Endothelial cell of umbilical vein (primary cell): ENCODE measurements at regions not wholly inside any gene's neighbourhood (a gene's known extent, or its start where the extent isn't known, plus 50 kb on each side); places are given as distances from the start of the nearest gene placed in this dataset.

Source experiments
- BruUV-seq: library from RNA; stranded (reverse); fragments of 400-500 nt; replicated peaks from 2 replicates; lab custom pipeline; 2021; lab: Mats Ljungman, UMichigan
- CTCF ChIA-PET: fragments of 300-600, 350-600 bp; sonication (Branson Sonifier 250); formaldehyde crosslinking; loops from one replicate; lab custom pipeline; 2021; ENCODE audit warnings: antibody characterized with exemption, inconsistent platforms; lab: Charles Lee
- POLR2A ChIA-PET: fragments of 300-600, 350-600 bp; sonication (Branson Sonifier 250); formaldehyde crosslinking; loops from one replicate; lab custom pipeline; 2021; ENCODE audit warnings: antibody characterized with exemption, inconsistent platforms; lab: Charles Lee
- DNase-seq: peaks from one replicate; pipeline ENCODE4 v3.0.0-alpha.2; 2011; ENCODE audit warnings: low read depth, low spot score
- FAIRE-seq: peaks from 2 replicates; lab custom pipeline; 2011; peaks lifted over from hg19 to GRCh38; lab: Jason Lieb, UNC
- H2AFZ ChIP-seq: 2 replicates; pipeline ENCODE4 v1.6.0; 2012; ENCODE audit warnings: low read depth, low read length, control low read depth, inconsistent platforms
- H3K27ac ChIP-seq: 2 replicates; pipeline ENCODE4 v1.5.1; 2011; ENCODE audit warnings: low read depth, mild to moderate bottlenecking, control low read depth, low read length, moderate library complexity; ENCODE audit not compliant: insufficient read depth
- H3K27me3 ChIP-seq, 2 experiments: 2 replicates each; pipeline versions ENCODE4 v1.6.0 to v1.6.1; 2011; ENCODE audit warnings: low read length in 2 of 2, mixed read lengths in 1 of 2; ENCODE audit not compliant: control insufficient read depth in 2 of 2, insufficient read depth in 2 of 2
- H3K36me3 ChIP-seq, 2 experiments: 2 replicates in 1 of 2; 3 replicates in 1 of 2; pipeline ENCODE4 v1.5.1; 2011; ENCODE audit warnings: low read length in 2 of 2, mild to moderate bottlenecking in 1 of 2, moderate library complexity in 1 of 2; ENCODE audit not compliant: control insufficient read depth in 2 of 2, insufficient read depth in 2 of 2; ENCODE audit errors: extremely low read depth in 1 of 2
- H3K4me1 ChIP-seq: 3 replicates; pipeline ENCODE4 v1.5.1; 2011; ENCODE audit warnings: mild to moderate bottlenecking, low read length; ENCODE audit not compliant: control insufficient read depth, insufficient read depth; ENCODE audit errors: extremely low read depth
- H3K4me2 ChIP-seq: 2 replicates; pipeline ENCODE4 v1.6.1; 2011; ENCODE audit warnings: low read length, control low read depth, mixed read lengths; ENCODE audit not compliant: insufficient read depth
- H3K4me3 ChIP-seq, 3 experiments: fragments of 200-600 bp in 1 of 3; sonication (generic), shearing (Covaris generic) in 1 of 3; replicated peaks in 1 of 3; 2 replicates each; pipeline ENCODE4 v1.5.1; 2011 to 2016; ENCODE audit warnings: control low read depth in 3 of 3, low read length in 3 of 3, mild to moderate bottlenecking in 2 of 3, inconsistent platforms in 1 of 3, low read depth in 1 of 3, moderate library complexity in 1 of 3; ENCODE audit not compliant: insufficient read depth in 1 of 3
- H3K79me2 ChIP-seq: 2 replicates; pipeline ENCODE4 v1.6.0; 2012; ENCODE audit warnings: low read length, inconsistent platforms; ENCODE audit not compliant: control insufficient read depth, insufficient read depth
- H3K9ac ChIP-seq: replicated peaks from 2 replicates; pipeline ENCODE3; 2011; ENCODE audit warnings: low read length, control low read depth; ENCODE audit not compliant: insufficient read depth; ENCODE audit errors: extremely low read depth
- H3K9me1 ChIP-seq: replicated peaks from 3 replicates; pipeline ENCODE4 v1.6.0; 2011; ENCODE audit warnings: mild to moderate bottlenecking, low read length; ENCODE audit not compliant: control insufficient read depth, insufficient read depth; ENCODE audit errors: extremely low read depth
- H3K9me3 ChIP-seq: replicated peaks from 2 replicates; pipeline ENCODE4 v1.5.1; 2012; ENCODE audit warnings: low read length, inconsistent platforms; ENCODE audit not compliant: control insufficient read depth, insufficient read depth
- H4K20me1 ChIP-seq: replicated peaks from 2 replicates; pipeline ENCODE3; 2011; ENCODE audit warnings: mild to moderate bottlenecking, low read length; ENCODE audit not compliant: control insufficient read depth, insufficient read depth; ENCODE audit errors: extremely low read depth
- EZH2 ChIP-seq: IDR thresholded peaks from 2 replicates; pipeline ENCODE4 v1.6.1; 2012; ENCODE audit warnings: borderline replicate concordance, low read depth, mild to moderate bottlenecking, moderate library complexity, low read length, inconsistent platforms; ENCODE audit not compliant: severe bottlenecking
- FOS ChIP-seq: IDR thresholded peaks from 2 replicates; pipeline ENCODE4 v1.6.1; 2011; ENCODE audit warnings: mild to moderate bottlenecking, low read length, moderate library complexity, borderline replicate concordance; ENCODE audit not compliant: insufficient read depth
- JUN ChIP-seq: IDR thresholded peaks from 2 replicates; pipeline ENCODE4 v1.6.1; 2011; ENCODE audit warnings: borderline replicate concordance, low read depth; ENCODE audit not compliant: insufficient read length, insufficient read depth
- POLR2A ChIP-seq: IDR thresholded peaks from 2 replicates; pipeline ENCODE4 v1.6.1; 2012; ENCODE audit warnings: low read depth, mild to moderate bottlenecking, control low read depth, low read length
- dilution Hi-C: fragments of 300-500 bp; cut with MboI; formaldehyde crosslinking; loops from one replicate; pipeline ENCODE4 v1.15.0; 2019; ENCODE audit warnings: low sequenced_read_pairs; ENCODE audit not compliant: extremely low pct_ligation_motif_present
- intact Hi-C: fragments of 100-400 bp; cut with micrococcal nuclease; formaldehyde crosslinking; loops from one replicate; pipeline ENCODE4 v1.10.0; 2022
- TF ChIP-seq, protein P1 (sequence below), 2 donors: IDR thresholded peaks; 1 replicate in 1 of 2; 2 replicates in 1 of 2; pipeline ENCODE4 v1.5.1; 2011; ENCODE audit warnings: low read length in 2 of 2, mild to moderate bottlenecking in 2 of 2, moderate library complexity in 2 of 2, control low read depth in 1 of 2, inconsistent platforms in 1 of 2, low read depth in 1 of 2; ENCODE audit not compliant: insufficient read depth in 1 of 2; ENCODE audit errors: extremely low read depth in 1 of 2

- no peak overlapping the region for H3K9ac ChIP-seq
- dilution Hi-C loops (no loop called here), intact Hi-C loops (no loop called here)
- H3K79me2 ChIP-seq = no peaks in the 10 kb centered on the region
- H4K20me1 ChIP-seq = no peaks in the 10 kb centered on the region
- no peak for TF ChIP-seq JUN
- TF ChIP-seq POLR2A = no peak
- TF ChIP-seq EZH2 = no peak
- TF ChIP-seq FOS = no peak
- TF ChIP-seq, protein P1, sequence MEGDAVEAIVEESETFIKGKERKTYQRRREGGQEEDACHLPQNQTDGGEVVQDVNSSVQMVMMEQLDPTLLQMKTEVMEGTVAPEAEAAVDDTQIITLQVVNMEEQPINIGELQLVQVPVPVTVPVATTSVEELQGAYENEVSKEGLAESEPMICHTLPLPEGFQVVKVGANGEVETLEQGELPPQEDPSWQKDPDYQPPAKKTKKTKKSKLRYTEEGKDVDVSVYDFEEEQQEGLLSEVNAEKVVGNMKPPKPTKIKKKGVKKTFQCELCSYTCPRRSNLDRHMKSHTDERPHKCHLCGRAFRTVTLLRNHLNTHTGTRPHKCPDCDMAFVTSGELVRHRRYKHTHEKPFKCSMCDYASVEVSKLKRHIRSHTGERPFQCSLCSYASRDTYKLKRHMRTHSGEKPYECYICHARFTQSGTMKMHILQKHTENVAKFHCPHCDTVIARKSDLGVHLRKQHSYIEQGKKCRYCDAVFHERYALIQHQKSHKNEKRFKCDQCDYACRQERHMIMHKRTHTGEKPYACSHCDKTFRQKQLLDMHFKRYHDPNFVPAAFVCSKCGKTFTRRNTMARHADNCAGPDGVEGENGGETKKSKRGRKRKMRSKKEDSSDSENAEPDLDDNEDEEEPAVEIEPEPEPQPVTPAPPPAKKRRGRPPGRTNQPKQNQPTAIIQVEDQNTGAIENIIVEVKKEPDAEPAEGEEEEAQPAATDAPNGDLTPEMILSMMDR (IDR thresholded peaks at IDR 0.05; ENCODE audit: extremely low read depth in 1 of 2, insufficient read depth in 1 of 2, low read depth in 1 of 2, low read length in 2 of 2) = no peak
- H3K4me3 ChIP-seq = no peak overlapping the region
- H3K9me3 ChIP-seq = no peaks in the 10 kb centered on the region
- FAIRE-seq (no peak), DNase-seq (no peak)
- H2AFZ ChIP-seq = no peak overlapping the region
- no peaks in the 10 kb centered on the region for H3K36me3 ChIP-seq
- H3K4me2 ChIP-seq = no peak overlapping the region
- ChIA-PET POLR2A (no interaction called here), CTCF (no interaction called here)
- H3K4me1 ChIP-seq = no peaks in the 10 kb centered on the region
- H3K27ac ChIP-seq = no peak overlapping the region
- no TSS peak for BruUV-seq
- H3K9me1 ChIP-seq = peaks cover 2% of the 10 kb centered on the region
- no peaks in the 10 kb centered on the region for H3K27me3 ChIP-seq
These were observed 150.3 kb upstream of the RASGEF1B start for GRCh38 chr4:81622028-81622427.

DNA sequence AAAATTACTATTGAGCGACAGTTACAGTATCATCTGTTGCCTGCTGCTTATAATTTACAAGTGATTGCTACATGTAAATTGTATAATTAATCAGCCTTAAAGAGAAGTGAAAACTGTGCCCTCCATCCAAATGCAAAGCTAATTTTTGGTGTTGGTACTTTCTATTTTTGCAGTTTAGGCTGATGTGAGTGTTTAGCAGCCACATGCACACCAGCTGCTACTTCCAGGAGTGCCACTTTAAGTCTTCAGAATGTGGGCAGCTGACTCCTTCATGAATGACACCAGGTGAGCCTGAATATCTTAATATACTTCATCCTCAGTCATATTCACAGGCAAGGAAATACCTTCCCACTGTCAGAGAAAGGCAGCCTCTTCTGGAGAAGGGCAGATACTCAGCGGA lies 149.8 kb upstream of the RASGEF1B start:
- Histone ChIP-seq H3K79me2 (no peaks in the 10 kb centered on the region), H3K36me3 (no peaks in the 10 kb centered on the region), H3K9me3 (no peaks in the 10 kb centered on the region), H3K4me1 (no peaks in the 10 kb centered on the region), H4K20me1 (no peaks in the 10 kb centered on the region), H3K27me3 (no peaks in the 10 kb centered on the region), H2AFZ (no peak overlapping the region), H3K9ac (no peak overlapping the region), H3K27ac (no peak overlapping the region), H3K4me3 (no peak overlapping the region), H3K9me1 (peaks cover 2% of the 10 kb centered on the region), H3K4me2 (no peak overlapping the region)
- dilution Hi-C loops = no loop called here
- ChIA-PET POLR2A (no interaction called here), CTCF (no interaction called here)
- FAIRE-seq (no peak), DNase-seq (no peak)
- BruUV-seq = no TSS peak
- intact Hi-C loops = no loop called here
- TF ChIP-seq JUN (no peak), EZH2 (no peak), POLR2A (no peak), FOS (no peak)
